NCI-H1930 (cell line): ENCODE measurements at regions not wholly inside any gene's neighbourhood (a gene's known extent, or its start where the extent isn't known, plus 50 kb on each side); places are given as distances from the start of the nearest gene placed in this dataset.
"Not testable (repeated sequence)": the region's sequence is repeated elsewhere in the genome, so short reads cannot be mapped to it uniquely, and the experiment has no call there.

Experiments used
- DNase-seq, 2 experiments: peaks; one replicate each; lab custom pipeline; 2025; lab: John Stamatoyannopoulos, UW

GRCh38 chr2:7146151-7146550, 228.9 kb downstream of the RNF144A start:
- DNase-seq = no peak

GRCh38 chr2:7154656-7155055, 237.4 kb downstream of the RNF144A start:
- DNase-seq = no peak

- DNase-seq = no peak
These were observed 244.3 kb downstream of the RNF144A start for GRCh38 chr2:7161501-7161900.

- no peak for DNase-seq
These were observed 248.5 kb downstream of the RNF144A start for GRCh38 chr2:7165736-7166135.

GRCh38 chr2:7167801-7168411, 250.7 kb downstream of the RNF144A start:
- DNase-seq = no peak

- DNase-seq = no peak
These were observed 252.4 kb downstream of the RNF144A start for GRCh38 chr2:7169593-7169992.

- DNase-seq = not testable (repeated sequence)
These were observed 261.8 kb downstream of the RNF144A start for GRCh38 chr2:7178996-7179395.

GRCh38 chr2:7180638-7181370, 263.6 kb downstream of the RNF144A start:
- DNase-seq = no peak

- DNase-seq = no peak
These were observed 265.3 kb downstream of the RNF144A start for GRCh38 chr2:7182525-7182924.

GRCh38 chr2:7189106-7189505, 271.9 kb downstream of the RNF144A start:
- DNase-seq = no peak

- no peak for DNase-seq
These were observed 273.5 kb downstream of the RNF144A start for GRCh38 chr2:7190587-7191324.

- no peak for DNase-seq
These were observed 274.7 kb downstream of the RNF144A start for GRCh38 chr2:7191932-7192331.

- no peak for DNase-seq
These were observed 276.2 kb downstream of the RNF144A start for GRCh38 chr2:7193457-7193856.

- no peak for DNase-seq
These were observed 277.7 kb downstream of the RNF144A start for GRCh38 chr2:7194950-7195349.

- no peak for DNase-seq
These were observed 279.7 kb downstream of the RNF144A start for GRCh38 chr2:7196883-7197282.

GRCh38 chr2:7201851-7202250, 284.6 kb downstream of the RNF144A start:
- DNase-seq = no peak

GRCh38 chr2:7203056-7203467, 285.9 kb downstream of the RNF144A start:
- peak; percentile 31 to 43 for DNase-seq

GRCh38 chr2:7205151-7205830, 288.1 kb downstream of the RNF144A start:
- DNase-seq = no peak

- DNase-seq = no peak
These were observed 289.0 kb downstream of the RNF144A start for GRCh38 chr2:7206111-7206810.

- no peak for DNase-seq
These were observed 290.4 kb downstream of the RNF144A start for GRCh38 chr2:7207631-7208030.

- DNase-seq = no peak
These were observed 292.7 kb downstream of the RNF144A start for GRCh38 chr2:7209757-7210555.
